Renal cortical epithelial cell (primary cell): ENCODE measurements at regions not wholly inside any gene's neighbourhood (a gene's known extent, or its start where the extent isn't known, plus 50 kb on each side); places are given as distances from the start of the nearest gene placed in this dataset.

Experiments
- DNase-seq: peaks from one replicate; pipeline ENCODE4 v3.0.0-alpha.2; 2011; ENCODE audit warnings: low read depth

DNA sequence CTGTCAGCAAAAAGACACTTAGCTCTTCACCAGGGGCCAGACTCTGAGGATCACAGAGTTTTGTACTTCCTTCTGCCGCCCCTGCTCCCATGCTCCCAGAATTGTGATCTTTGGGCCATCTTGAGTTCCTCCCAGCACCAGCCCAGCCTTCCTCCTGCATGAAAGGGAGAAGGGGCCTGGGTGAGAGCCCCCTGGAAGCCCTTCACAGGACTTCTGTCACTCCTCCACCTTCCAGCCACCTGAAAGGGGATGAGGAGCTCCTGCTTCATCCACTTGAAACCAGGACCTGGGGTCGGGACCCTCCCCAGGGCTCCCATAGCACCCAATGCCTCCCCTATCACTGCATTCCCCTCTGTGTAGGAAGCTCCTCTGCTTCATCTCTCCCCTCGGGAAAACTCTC, 174.2 kb downstream of the BUD13 start:
- DNase-seq = no peak

- no peak for DNase-seq
Observed at GRCh38 chr11:116598036-116598435, 174.8 kb downstream of the BUD13 start.

DNA sequence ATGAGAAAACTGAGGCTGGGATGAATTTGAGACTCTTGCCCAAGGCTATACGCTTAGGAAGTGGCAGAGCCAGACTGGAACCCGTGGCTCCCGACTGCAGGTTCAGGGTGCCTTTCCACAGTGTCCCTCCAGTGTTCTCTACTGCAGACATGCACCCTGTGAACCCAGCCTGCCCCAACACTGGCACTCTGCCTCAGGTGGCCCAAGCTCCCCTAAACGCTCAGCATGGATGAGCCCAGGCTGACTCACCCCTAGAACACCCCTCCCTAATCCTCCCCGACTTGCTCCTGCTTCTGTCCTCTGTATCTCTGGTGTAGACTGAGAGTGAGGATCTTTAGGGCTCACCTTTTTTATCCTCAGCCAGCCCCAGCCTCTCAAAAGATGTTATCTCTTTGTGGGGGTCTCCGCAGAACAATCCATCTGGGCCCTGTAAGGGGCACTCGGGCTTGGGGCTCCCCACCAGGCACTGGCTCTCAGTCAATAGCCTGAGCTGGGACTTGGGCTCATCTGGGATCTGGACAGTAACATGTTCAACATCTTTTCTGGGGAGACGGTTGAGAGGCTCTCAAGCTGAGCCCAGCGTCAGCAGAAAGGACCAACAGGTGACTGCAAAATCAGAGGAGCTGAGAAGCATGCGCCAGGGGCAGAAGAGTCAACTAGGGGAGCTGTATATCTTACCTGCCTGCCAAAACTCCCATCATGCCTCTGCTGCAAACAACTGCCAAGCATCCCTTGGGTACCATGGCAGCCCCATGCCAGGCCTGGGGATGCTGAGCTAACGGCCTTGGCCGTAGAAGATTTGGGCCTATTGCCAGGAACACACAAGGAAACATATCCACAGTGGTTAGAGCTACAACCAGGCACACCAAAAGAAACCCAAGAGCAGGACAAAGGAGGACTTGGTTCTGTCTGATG, 176.2 kb downstream of the BUD13 start:
- DNase-seq = no peak

GRCh38 chr11:116595305-116595880, 177.4 kb downstream of the BUD13 start:
- DNase-seq = no peak

- DNase-seq = no peak
Observed at GRCh38 chr11:116590844-116591570, 181.8 kb downstream of the BUD13 start.

- no peak for DNase-seq
Observed at GRCh38 chr11:116589402-116589801, 183.4 kb downstream of the BUD13 start.

GRCh38 chr11:116586392-116586791, 186.4 kb downstream of the BUD13 start:
- no peak for DNase-seq

- DNase-seq = no peak
Observed at GRCh38 chr11:116582571-116582970, 190.2 kb downstream of the BUD13 start.

DNA sequence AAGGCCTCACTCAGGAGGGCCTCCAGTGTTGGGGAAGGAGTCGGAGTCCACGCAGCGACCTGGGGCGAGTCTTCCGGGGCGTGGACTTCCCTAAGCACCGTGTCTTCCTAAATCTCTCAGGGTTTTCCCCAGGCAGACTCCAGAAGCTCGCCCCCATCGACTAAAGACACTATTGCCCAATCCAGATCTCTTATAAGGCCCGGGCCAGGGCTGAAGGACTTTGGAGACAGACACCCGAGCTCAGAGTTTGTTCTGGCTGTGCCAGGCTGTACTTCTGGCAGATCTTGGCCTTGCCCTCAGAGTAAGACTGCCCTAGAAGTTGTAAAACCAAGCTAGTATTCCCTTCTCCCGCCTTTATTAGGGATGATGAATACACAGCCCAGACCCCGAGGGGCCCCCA, 191.4 kb downstream of the BUD13 start:
- DNase-seq = no peak

- no peak for DNase-seq
Observed at GRCh38 chr11:116580799-116581198, 192.0 kb downstream of the BUD13 start.

GRCh38 chr11:116579857-116580727, 192.7 kb downstream of the BUD13 start:
- no peak for DNase-seq

DNA sequence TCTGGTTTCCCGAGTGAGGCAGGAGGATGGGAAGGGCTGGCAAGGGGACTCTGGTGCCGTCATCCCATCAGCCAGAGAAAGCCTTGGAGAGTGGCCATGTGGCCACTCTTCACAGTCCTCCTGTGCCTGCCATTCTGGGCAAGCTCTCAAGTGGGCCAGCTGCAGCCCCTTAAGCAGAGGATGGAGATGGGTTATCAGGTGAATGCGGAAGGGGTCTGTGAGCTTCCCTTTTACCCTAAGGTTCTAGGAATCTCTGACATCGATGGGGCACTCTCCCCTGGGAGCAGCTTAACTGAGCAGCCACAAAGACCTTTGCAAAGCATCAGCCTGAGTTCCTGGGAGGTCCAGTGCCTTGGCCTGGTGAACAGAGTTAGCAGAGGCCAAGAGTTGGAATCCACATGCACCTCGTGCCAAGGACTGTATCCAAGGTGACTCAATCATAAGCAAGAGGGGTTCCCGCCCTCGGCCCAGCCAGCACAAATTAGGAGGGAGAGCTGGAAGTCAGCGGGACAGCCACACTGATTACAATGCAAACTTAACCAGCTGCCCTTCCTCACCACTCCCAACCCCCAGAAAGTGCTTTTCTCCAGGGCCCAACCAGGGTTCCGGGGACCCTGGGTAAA, 193.6 kb downstream of the BUD13 start:
- no peak for DNase-seq

GRCh38 chr11:116577956-116578355, 194.8 kb downstream of the BUD13 start:
- no peak for DNase-seq

GRCh38 chr11:116577273-116577672, 195.5 kb downstream of the BUD13 start:
- DNase-seq = no peak

DNA sequence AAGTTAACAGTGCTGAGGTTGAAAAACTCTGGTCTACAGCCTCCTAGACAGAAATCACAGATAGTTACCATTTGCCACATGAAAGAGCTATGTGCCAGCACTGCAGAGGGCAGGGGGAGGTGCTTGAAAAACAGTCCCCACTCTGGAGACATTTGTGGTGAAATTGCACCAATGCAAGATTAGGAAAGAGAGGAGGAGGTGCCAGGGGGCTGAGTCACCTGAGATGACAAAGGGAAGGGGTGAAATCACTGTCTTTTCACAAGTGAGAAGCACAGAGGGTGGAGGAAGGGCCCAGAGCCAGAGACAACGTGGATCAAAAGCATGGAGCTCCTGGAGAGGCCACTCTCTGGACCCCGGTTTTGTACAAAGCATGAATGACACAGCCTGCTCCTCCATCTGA, 196.3 kb downstream of the BUD13 start:
- no peak for DNase-seq

GRCh38 chr11:116567721-116568242, 205.0 kb downstream of the BUD13 start:
- DNase-seq = no peak

DNA sequence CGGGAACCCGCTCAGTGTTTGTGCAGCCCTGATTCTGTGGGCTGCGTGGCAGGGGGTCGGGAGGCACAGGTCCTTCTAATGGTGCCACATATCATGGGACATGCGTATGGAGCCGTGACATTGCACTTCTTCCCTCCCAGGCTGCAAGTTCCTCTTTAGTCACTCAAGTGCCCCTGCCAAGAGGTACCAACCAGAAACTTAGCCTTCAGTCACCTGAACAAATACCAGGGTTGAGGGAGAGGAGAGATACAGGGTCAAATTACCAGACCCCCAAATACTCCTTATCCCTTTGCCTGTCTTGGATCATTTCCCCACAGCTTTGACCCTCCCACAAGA, 209.1 kb downstream of the BUD13 start:
- DNase-seq = no peak

DNA sequence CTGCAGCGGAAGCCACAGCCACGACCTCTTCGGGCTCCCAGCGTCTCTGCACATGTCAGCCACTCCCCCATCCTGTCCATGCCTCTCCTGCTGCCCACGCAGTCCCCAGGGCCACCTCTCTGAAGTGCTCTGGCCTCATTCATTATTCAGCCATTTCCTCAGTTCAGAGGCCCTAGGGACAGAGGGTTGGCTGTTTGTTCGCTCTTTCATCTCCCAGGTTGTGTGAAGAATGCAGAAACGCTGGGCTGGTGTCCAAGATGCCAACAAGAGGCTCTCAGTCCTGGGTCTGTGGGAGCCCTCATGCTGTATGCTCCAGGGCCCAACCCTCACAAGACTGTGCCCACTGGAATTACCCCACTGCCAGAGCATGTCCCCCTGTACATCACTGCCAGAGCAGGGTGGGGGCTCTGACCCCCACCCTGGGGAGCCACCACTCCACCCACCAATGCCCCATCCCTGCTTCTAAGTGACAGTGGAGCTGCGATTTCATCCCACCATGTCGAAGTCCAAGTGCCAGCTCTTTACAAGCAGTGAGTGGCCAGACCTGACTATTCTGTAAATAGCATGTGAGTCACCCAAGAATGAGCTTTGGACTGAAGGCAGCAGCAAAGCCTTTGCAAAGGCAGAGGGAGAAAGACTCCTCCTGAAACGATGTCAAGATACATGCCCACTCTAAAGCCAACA, 209.6 kb downstream of the BUD13 start:
- peak; percentile 1 for DNase-seq

DNA sequence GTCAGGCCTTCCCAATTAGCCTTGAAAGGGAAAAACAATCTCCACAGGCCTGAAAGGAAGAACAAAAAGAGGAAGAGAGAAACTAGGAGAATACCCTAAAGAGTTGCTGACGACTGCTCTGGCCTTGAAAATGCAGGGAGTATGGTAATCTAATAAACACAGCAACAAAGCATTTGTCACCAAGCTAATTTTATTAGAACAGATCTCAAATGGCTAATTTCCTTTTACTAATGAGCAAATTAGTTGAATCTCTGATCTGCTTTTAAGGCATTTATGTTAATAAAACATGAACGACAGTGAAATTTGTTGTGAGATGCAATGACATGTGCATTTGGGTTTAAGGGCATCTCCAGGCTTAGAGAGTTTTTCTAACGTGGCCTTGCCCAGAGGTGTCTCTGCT, 212.2 kb downstream of the BUD13 start:
- no peak for DNase-seq

GRCh38 chr11:116558504-116559211, 214.1 kb downstream of the BUD13 start:
- no peak for DNase-seq
